Neuronal stem cell (in vitro differentiated cells): ENCODE measurements at regions not wholly inside any gene's neighbourhood (a gene's known extent, or its start where the extent isn't known, plus 50 kb on each side); places are given as distances from the start of the nearest gene placed in this dataset.
A peak's percentile ranks its signal among the peaks of the same experiment; 100 is the strongest.
"Not testable (repeated sequence)": the region's sequence is repeated elsewhere in the genome, so short reads cannot be mapped to it uniquely, and the experiment has no call there.

ENCODE experiments used
- DNase-seq: peaks from one replicate; pipeline ENCODE4 v3.0.0-alpha.2; 2013; ENCODE audit warnings: low spot score
- H2AFZ ChIP-seq: one replicate; pipeline ENCODE4 v1.6.1; 2013; ENCODE audit warnings: mild to moderate bottlenecking, low read length, inconsistent platforms
- H2AK5ac ChIP-seq: 2 replicates; pipeline ENCODE4 v1.6.1; 2013; ENCODE audit warnings: low read depth, mild to moderate bottlenecking, inconsistent platforms, low read length, moderate library complexity, mixed read lengths
- H2BK120ac ChIP-seq: 2 replicates; pipeline ENCODE4 v1.6.1; 2013; ENCODE audit warnings: low read depth, mild to moderate bottlenecking, inconsistent platforms, low read length, moderate library complexity, mixed read lengths
- H2BK12ac ChIP-seq: one replicate; pipeline ENCODE4 v1.6.1; 2013; ENCODE audit warnings: low read length, inconsistent platforms
- H2BK15ac ChIP-seq: 2 replicates; pipeline ENCODE4 v1.6.1; 2013; ENCODE audit warnings: mild to moderate bottlenecking, low read length, inconsistent platforms, mixed read lengths
- H2BK5ac ChIP-seq: one replicate; pipeline ENCODE4 v1.6.1; 2013; ENCODE audit warnings: inconsistent platforms, mild to moderate bottlenecking, low read length, moderate library complexity
- H3K14ac ChIP-seq: one replicate; pipeline ENCODE4 v1.6.1; 2013; ENCODE audit warnings: low read length, inconsistent platforms
- H3K18ac ChIP-seq: 2 replicates; pipeline ENCODE4 v1.6.1; 2013; ENCODE audit warnings: low read length, inconsistent platforms
- H3K23ac ChIP-seq: 2 replicates; pipeline ENCODE4 v1.6.1; 2013; ENCODE audit warnings: low read depth, mild to moderate bottlenecking, mixed read lengths, low read length, inconsistent platforms; ENCODE audit not compliant: poor library complexity
- H3K27ac ChIP-seq: replicated peaks from 3 replicates; pipeline ENCODE4 v1.5.1; 2013; ENCODE audit warnings: low read length, inconsistent platforms
- H3K27me3 ChIP-seq, 3 experiments: 2 replicates each; pipeline ENCODE4 v1.6.1; 2013; ENCODE audit warnings: low read length in 3 of 3, mild to moderate bottlenecking in 2 of 3, inconsistent platforms in 1 of 3, low read depth in 1 of 3, mixed read lengths in 1 of 3, moderate library complexity in 1 of 3; ENCODE audit not compliant: control insufficient read depth in 3 of 3, insufficient read depth in 3 of 3
- H3K36me3 ChIP-seq, 2 donors: replicated peaks in 1 of 2; 2 replicates each; pipeline ENCODE4 v1.6.1; 2013; ENCODE audit warnings: low read length in 2 of 2; ENCODE audit not compliant: control insufficient read depth in 2 of 2, insufficient read depth in 2 of 2
- H3K4ac ChIP-seq: 2 replicates; pipeline ENCODE4 v1.6.1; 2013; ENCODE audit warnings: inconsistent platforms, mild to moderate bottlenecking, low read length, moderate library complexity
- H3K4me1 ChIP-seq, 2 donors: 1 replicate in 1 of 2; 2 replicates in 1 of 2; pipeline ENCODE4 v1.6.1; 2013; ENCODE audit warnings: low read length in 2 of 2, low read depth in 1 of 2; ENCODE audit not compliant: control insufficient read depth in 2 of 2, insufficient read depth in 1 of 2
- H3K4me2 ChIP-seq: one replicate; pipeline ENCODE4 v1.6.1; 2013; ENCODE audit warnings: mild to moderate bottlenecking, low read length, inconsistent platforms; ENCODE audit not compliant: insufficient read depth, poor library complexity, severe bottlenecking
- H3K4me3 ChIP-seq, 2 donors: 2 replicates each; pipeline ENCODE4 v1.5.1; 2013; ENCODE audit warnings: low read length in 2 of 2, mild to moderate bottlenecking in 2 of 2, inconsistent platforms in 1 of 2, moderate library complexity in 1 of 2
- H3K79me1 ChIP-seq: one replicate; pipeline ENCODE4 v1.6.1; 2013; ENCODE audit warnings: low read depth, mild to moderate bottlenecking, inconsistent platforms, low read length, moderate library complexity
- H3K9ac ChIP-seq: one replicate; pipeline ENCODE4 v1.6.1; 2013; ENCODE audit warnings: mild to moderate bottlenecking, low read depth, low read length, inconsistent platforms; ENCODE audit not compliant: poor library complexity
- H3K9me3 ChIP-seq, 2 donors: replicated peaks in 1 of 2; 2 replicates each; pipeline versions ENCODE3 to v1.6.1; 2013; ENCODE audit warnings: low read length in 2 of 2, mild to moderate bottlenecking in 2 of 2, inconsistent platforms in 1 of 2, low read depth in 1 of 2, mixed read lengths in 1 of 2, moderate library complexity in 1 of 2; ENCODE audit not compliant: control insufficient read depth in 2 of 2, insufficient read depth in 1 of 2
- H4K8ac ChIP-seq: one replicate; pipeline ENCODE4 v1.6.1; 2013; ENCODE audit warnings: low read depth, mild to moderate bottlenecking, inconsistent platforms, low read length, moderate library complexity
- H4K91ac ChIP-seq: one replicate; pipeline ENCODE4 v1.6.1; 2013; ENCODE audit warnings: low read length, low read depth, mild to moderate bottlenecking, inconsistent platforms; ENCODE audit not compliant: poor library complexity
- WGBS, 2 donors: extraction: QIAGEN DNeasy Blood & Tissue Kit; methylation state at CpG; one replicate each; pipeline ENCODE4 v1.1.7; 2013; ENCODE audit warnings: missing lambda C conversion rate in 2 of 2, mixed read lengths in 1 of 2; ENCODE audit not compliant: insufficient read length in 2 of 2, insufficient replicate concordance in 1 of 2; ENCODE audit errors: extremely low coverage in 2 of 2; 5-methylcytosine and 5-hydroxymethylcytosine counted together

DNA sequence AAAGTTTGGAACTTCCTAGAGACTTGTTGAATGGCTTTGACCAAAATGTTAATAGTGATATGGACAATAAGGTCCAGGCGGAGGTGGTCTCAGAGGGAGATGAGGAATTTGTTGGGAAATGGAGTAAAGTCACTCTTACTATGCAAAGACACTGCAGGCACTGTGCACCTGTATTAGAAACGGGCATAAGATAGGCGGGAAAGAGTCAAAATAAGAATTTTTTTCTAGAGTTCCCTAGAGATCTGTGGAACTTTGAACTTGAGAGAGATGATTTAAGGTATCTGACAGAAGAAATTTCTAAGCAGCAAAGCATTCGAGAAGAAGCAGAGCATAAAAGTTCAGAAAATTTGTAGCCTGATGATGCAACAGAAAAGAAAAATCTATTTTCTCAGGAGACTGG, 144.4 kb upstream of the C1QTNF3 start:
- not testable (repeated sequence) for H2AFZ ChIP-seq, H3K4me3 ChIP-seq, H2AK5ac ChIP-seq, H3K4me2 ChIP-seq, H2BK15ac ChIP-seq, H4K8ac ChIP-seq, H3K9me3 ChIP-seq, H3K27me3 ChIP-seq, H3K18ac ChIP-seq, H3K23ac ChIP-seq, H3K27ac ChIP-seq, H2BK5ac ChIP-seq, H3K79me1 ChIP-seq, H3K4ac ChIP-seq, H3K9ac ChIP-seq, H3K14ac ChIP-seq, H2BK12ac ChIP-seq, H2BK120ac ChIP-seq, DNase-seq, H4K91ac ChIP-seq
- no CpG with 5 or more reads among the region's 4 CpGs for WGBS, 2 donors
- Histone ChIP-seq H3K4me1 (peaks cover 8 to 12% of the 10 kb centered on the region in 2 donors), H3K36me3 (peaks cover 4 to 28% of the 10 kb centered on the region in 2 donors)

DNA sequence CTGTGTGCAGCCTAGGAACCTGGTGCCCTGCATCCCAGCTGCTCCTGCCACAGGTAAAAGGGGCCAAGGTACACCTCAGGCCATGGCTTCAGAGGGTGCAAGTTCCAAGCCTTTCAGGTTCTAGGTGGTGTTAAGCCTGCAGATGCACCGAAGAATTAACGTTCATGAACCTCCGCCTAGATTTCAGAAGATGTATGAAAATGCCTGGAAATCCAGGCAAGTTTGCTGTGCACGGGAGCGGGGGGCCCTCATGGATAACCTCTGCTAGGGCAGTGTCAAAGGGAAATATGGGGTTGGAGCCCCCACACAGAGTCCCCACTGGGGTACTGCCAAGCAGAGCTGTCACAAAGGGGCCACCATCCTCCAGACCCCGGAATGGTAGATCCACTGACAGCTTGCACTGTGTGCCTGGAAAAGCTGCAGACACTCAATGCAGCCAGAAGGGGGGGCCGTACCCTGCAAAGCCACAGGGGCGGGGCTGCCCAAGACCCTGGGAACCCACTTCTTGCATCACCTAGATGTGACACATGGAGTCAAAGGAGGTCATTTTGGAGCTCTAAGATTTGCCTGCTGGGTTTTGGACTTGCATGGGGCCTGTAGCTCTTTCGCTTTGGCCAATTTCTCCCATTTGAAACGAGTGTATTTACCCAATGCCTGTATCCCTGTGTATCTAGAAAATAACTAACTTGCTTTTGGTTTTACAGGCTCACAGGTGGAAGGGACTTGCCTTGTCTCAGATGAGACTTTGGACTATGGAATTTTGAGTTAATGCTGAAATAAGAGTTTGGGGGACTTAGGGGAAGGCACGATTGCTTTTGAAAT, 145.2 kb upstream of the C1QTNF3 start:
- Histone ChIP-seq H3K14ac (peak overlapping the region; percentile 86), H3K4me1 (peaks cover 8 to 16% of the 10 kb centered on the region in 2 donors), H3K18ac (peak overlapping the region; percentile 63), H2BK12ac (peak overlapping the region; percentile 92), H3K23ac (peak overlapping the region; percentile 93), H3K36me3 (peaks cover 2 to 26% of the 10 kb centered on the region in 2 donors), H3K9ac (peak overlapping the region; percentile 36)
- H2BK5ac ChIP-seq, H4K8ac ChIP-seq, H2BK120ac ChIP-seq, H3K4me2 ChIP-seq, H2AK5ac ChIP-seq, H3K27ac ChIP-seq, H3K9me3 ChIP-seq, H3K4me3 ChIP-seq, DNase-seq, H4K91ac ChIP-seq, H2BK15ac ChIP-seq, H2AFZ ChIP-seq, H3K27me3 ChIP-seq, H3K4ac ChIP-seq, H3K79me1 ChIP-seq: not testable (repeated sequence)
- WGBS, 2 donors = no CpG with 5 or more reads among the region's 11 CpGs

DNA sequence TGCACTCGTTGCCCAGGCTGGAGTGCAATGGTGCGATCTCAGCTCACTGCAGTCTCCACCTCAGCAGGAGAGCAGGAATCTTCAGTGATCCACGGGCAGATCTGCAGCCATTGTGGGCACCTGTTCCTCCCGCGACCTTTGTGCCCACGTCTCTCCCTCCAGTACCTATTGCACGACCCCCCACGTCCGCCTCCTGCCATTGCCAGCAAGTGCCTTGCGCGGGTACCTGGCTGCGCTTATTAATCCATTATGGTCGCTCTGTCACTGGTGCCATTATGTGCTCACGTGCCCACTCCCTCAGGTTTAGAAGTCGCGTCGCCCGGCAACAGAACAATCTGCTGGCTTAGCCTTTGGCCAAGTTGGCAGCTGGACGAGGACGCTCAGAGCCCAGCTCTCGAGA, 146.2 kb upstream of the C1QTNF3 start:
- not testable (repeated sequence) for H3K27ac ChIP-seq, H3K23ac ChIP-seq, H3K4me3 ChIP-seq, H3K9me3 ChIP-seq, H3K4ac ChIP-seq, H4K91ac ChIP-seq, H3K79me1 ChIP-seq, H2BK120ac ChIP-seq, H2AFZ ChIP-seq, H2AK5ac ChIP-seq, H3K18ac ChIP-seq, H3K27me3 ChIP-seq, H3K14ac ChIP-seq, H2BK5ac ChIP-seq, H4K8ac ChIP-seq, H3K9ac ChIP-seq, H2BK12ac ChIP-seq, H2BK15ac ChIP-seq, DNase-seq, H3K4me2 ChIP-seq
- H3K36me3 ChIP-seq = peaks cover 2 to 28% of the 10 kb centered on the region in 2 donors
- WGBS, 2 donors = no CpG with 5 or more reads among the region's 21 CpGs
- H3K4me1 ChIP-seq = peaks cover 8 to 18% of the 10 kb centered on the region in 2 donors

DNA sequence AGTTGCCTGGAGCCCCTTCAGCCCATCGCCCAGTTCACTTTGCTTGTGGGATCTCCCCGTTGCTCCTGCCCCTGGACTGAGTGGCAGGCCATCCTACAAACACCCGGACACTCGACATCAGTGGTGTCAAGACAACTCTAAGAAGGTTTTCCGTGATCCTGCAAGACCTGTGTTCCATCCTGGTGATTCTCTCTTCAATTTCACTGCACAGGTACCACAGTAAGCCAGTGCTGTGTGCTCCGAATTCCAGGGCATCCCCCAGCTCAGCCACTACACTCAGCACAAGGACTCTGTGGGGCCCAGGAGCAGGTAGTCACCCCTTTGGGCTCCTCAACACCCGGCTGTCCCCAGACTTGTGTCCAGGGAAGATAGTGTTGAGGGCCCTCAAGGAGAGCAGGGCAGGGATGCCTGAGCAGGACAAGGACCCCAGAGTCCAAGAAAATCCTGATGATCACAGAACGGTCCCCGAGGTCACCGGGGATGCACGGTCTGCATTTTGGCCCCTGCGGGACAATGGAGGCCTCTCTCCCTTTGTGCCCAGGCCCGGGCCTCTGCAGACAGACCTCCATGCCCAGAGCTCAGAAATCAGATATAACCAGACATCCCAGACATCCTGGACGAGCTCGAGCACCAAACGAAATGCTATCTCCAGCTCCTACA, 146.9 kb upstream of the C1QTNF3 start:
- H2AFZ ChIP-seq, H4K8ac ChIP-seq, H3K27ac ChIP-seq, H4K91ac ChIP-seq, H3K9ac ChIP-seq, H2AK5ac ChIP-seq, H3K79me1 ChIP-seq, H2BK15ac ChIP-seq, H3K9me3 ChIP-seq, H3K4me3 ChIP-seq, H3K4me2 ChIP-seq, DNase-seq, H2BK5ac ChIP-seq, H2BK120ac ChIP-seq, H3K27me3 ChIP-seq, H2BK12ac ChIP-seq: not testable (repeated sequence)
- Histone ChIP-seq H3K4me1 (peaks cover 8 to 18% of the 10 kb centered on the region in 2 donors), H3K14ac (peak overlapping the region; percentile 99), H3K4ac (peak overlapping the region; percentile 42), H3K23ac (peak overlapping the region; percentile 57), H3K36me3 (peaks cover 2 to 27% of the 10 kb centered on the region in 2 donors), H3K18ac (peak overlapping the region; percentile 94)
- WGBS, 2 donors = no CpG with 5 or more reads among the region's 16 CpGs
